HL-60/S4 (cell line): ENCODE measurements at regions not wholly inside any gene's neighbourhood (a gene's known extent, or its start where the extent isn't known, plus 50 kb on each side); places are given as distances from the start of the nearest gene placed in this dataset.

Experiments
- in situ Hi-C: fragments of 300-500 bp; cut with MboI; formaldehyde crosslinking; loops from 2 replicates; pipeline ENCODE4 v1.14.3; 2022; ENCODE audit warnings: low sequenced_read_pairs

- in situ Hi-C loops: no loop called here
These were observed 509.6 kb upstream of the FAM241A start for GRCh38 chr4:111635646-111636045.

- in situ Hi-C loops: no loop called here
These were observed 508.2 kb upstream of the FAM241A start for GRCh38 chr4:111636961-111637585.

- in situ Hi-C loops: no loop called here
These were observed 506.0 kb upstream of the FAM241A start for GRCh38 chr4:111639120-111639690.

GRCh38 chr4:111639876-111640275, 505.4 kb upstream of the FAM241A start:
- in situ Hi-C loops: no loop called here

GRCh38 chr4:111641813-111642579, 503.3 kb upstream of the FAM241A start:
- in situ Hi-C loops: no loop called here

- in situ Hi-C loops: no loop called here
These were observed 497.2 kb upstream of the FAM241A start for GRCh38 chr4:111648056-111648455.

GRCh38 chr4:111649308-111649707, 495.9 kb upstream of the FAM241A start:
- in situ Hi-C loops: no loop called here

GRCh38 chr4:111650146-111650545, 495.1 kb upstream of the FAM241A start:
- in situ Hi-C loops: no loop called here

GRCh38 chr4:111650674-111651086, 494.6 kb upstream of the FAM241A start:
- in situ Hi-C loops: no loop called here

- in situ Hi-C loops: no loop called here
These were observed 493.0 kb upstream of the FAM241A start for GRCh38 chr4:111652236-111652635.

GRCh38 chr4:111652986-111653385, 492.3 kb upstream of the FAM241A start:
- in situ Hi-C loops: no loop called here

- in situ Hi-C loops: no loop called here
These were observed 482.8 kb upstream of the FAM241A start for GRCh38 chr4:111662496-111662895.

GRCh38 chr4:111664308-111664945, 480.8 kb upstream of the FAM241A start:
- in situ Hi-C loops: no loop called here

GRCh38 chr4:111666826-111667360, 478.4 kb upstream of the FAM241A start:
- in situ Hi-C loops: no loop called here

- in situ Hi-C loops: no loop called here
These were observed 473.5 kb upstream of the FAM241A start for GRCh38 chr4:111671756-111672155.

GRCh38 chr4:111675746-111676145, 469.5 kb upstream of the FAM241A start:
- in situ Hi-C loops: no loop called here

- in situ Hi-C loops: no loop called here
These were observed 468.7 kb upstream of the FAM241A start for GRCh38 chr4:111676533-111676932.

- in situ Hi-C loops: no loop called here
These were observed 466.8 kb upstream of the FAM241A start for GRCh38 chr4:111678479-111678878.

GRCh38 chr4:111678908-111679307, 466.3 kb upstream of the FAM241A start:
- in situ Hi-C loops: no loop called here

GRCh38 chr4:111681270-111681669, 464.0 kb upstream of the FAM241A start:
- in situ Hi-C loops: no loop called here

GRCh38 chr4:111681751-111682150, 463.5 kb upstream of the FAM241A start:
- in situ Hi-C loops: no loop called here
